ENCODE measurements at regions not wholly inside any gene's neighbourhood (a gene's known extent, or its start where the extent isn't known, plus 50 kb on each side); places are given as distances from the start of the nearest gene placed in this dataset.

- TF ChIP-seq CTCF (IDR thresholded peaks at IDR 0.05) (no peak), POLR2AphosphoS5 (IDR thresholded peaks at IDR 0.05) (no peak), POLR2A (IDR thresholded peaks at IDR 0.05; ENCODE audit: low read depth) (no peak), EP300 (IDR thresholded peaks at IDR 0.05) (no peak)
Observed at GRCh38 chr14:54337314-54337713, 59.5 kb upstream of the CDKN3 start.

Data from esophagus muscularis mucosa (tissue), 4 donors.